H1 (cell line): ENCODE measurements at regions not wholly inside any gene's neighbourhood (a gene's known extent, or its start where the extent isn't known, plus 50 kb on each side); places are given as distances from the start of the nearest gene placed in this dataset.
A peak's percentile ranks its signal among the peaks of the same experiment; 100 is the strongest.

Source experiments
- CTCF ChIA-PET: fragments of 300-600 bp; sonication (Branson Sonifier 250); formaldehyde crosslinking; loops from one replicate; lab custom pipeline; 2021; ENCODE audit not compliant: partially characterized antibody; lab: Charles Lee
- POLR2A ChIA-PET: fragments of 300-600 bp; sonication (Branson Sonifier 250); formaldehyde crosslinking; loops from one replicate; lab custom pipeline; 2021; ENCODE audit warnings: inconsistent platforms; ENCODE audit not compliant: partially characterized antibody; lab: Charles Lee
- DNase-seq, 2 experiments: peaks; one replicate each; pipeline versions ENCODE4 v3.0.0 to v3.0.0-alpha.2; 2010 to 2022; ENCODE audit warnings: low spot score in 2 of 2, low read depth in 1 of 2, mixed read lengths in 1 of 2
- FAIRE-seq: peaks from 2 replicates; lab custom pipeline; 2011; peaks lifted over from hg19 to GRCh38; lab: Jason Lieb, UNC
- H2AFZ ChIP-seq: 2 replicates; pipeline ENCODE4 v1.8.1; 2012; ENCODE audit warnings: low read length, inconsistent platforms
- H2AK5ac ChIP-seq: 2 replicates; pipeline ENCODE4 v1.6.1; 2013; ENCODE audit warnings: low read depth, low read length
- H2BK120ac ChIP-seq: replicated peaks from 2 replicates; pipeline ENCODE3; 2013; ENCODE audit warnings: low read depth, low read length, inconsistent platforms
- H2BK12ac ChIP-seq: 2 replicates; pipeline ENCODE4 v1.6.1; 2013; ENCODE audit warnings: low read depth, low read length
- H2BK15ac ChIP-seq: 2 replicates; pipeline ENCODE4 v1.6.1; 2013; ENCODE audit warnings: low read length
- H2BK20ac ChIP-seq: 2 replicates; pipeline ENCODE4 v1.6.1; 2013; ENCODE audit warnings: low read length
- H2BK5ac ChIP-seq: 2 replicates; pipeline ENCODE4 v1.6.1; 2013; ENCODE audit warnings: low read depth, low read length
- H3K14ac ChIP-seq: 2 replicates; pipeline ENCODE4 v1.6.1; 2013; ENCODE audit warnings: inconsistent platforms; ENCODE audit not compliant: insufficient read length
- H3K18ac ChIP-seq: 2 replicates; pipeline ENCODE4 v1.6.1; 2013; ENCODE audit warnings: low read length; ENCODE audit errors: extremely low read depth
- H3K23ac ChIP-seq: 2 replicates; pipeline ENCODE4 v1.6.1; 2013; ENCODE audit warnings: inconsistent platforms; ENCODE audit not compliant: insufficient read length
- H3K23me2 ChIP-seq: 2 replicates; pipeline ENCODE4 v1.6.1; 2013; ENCODE audit warnings: low read depth, low read length
- H3K27ac ChIP-seq: 2 replicates; pipeline ENCODE4 v1.6.1; 2011; ENCODE audit warnings: low read depth, low read length, inconsistent platforms
- H3K27me3 ChIP-seq, 4 experiments: replicated peaks in 1 of 4; 1 replicate in 1 of 4; 2 replicates in 3 of 4; pipeline versions ENCODE4 v1.6.1 to v1.8.1; 2011 to 2013; ENCODE audit warnings: low read length in 3 of 4, mild to moderate bottlenecking in 3 of 4, inconsistent platforms in 2 of 4, mixed read lengths in 2 of 4, moderate library complexity in 1 of 4; ENCODE audit not compliant: control insufficient read depth in 3 of 4, insufficient read depth in 3 of 4; ENCODE audit errors: extremely low read depth in 1 of 4
- H3K36me3 ChIP-seq, 4 experiments: 2 replicates each; pipeline versions ENCODE4 v1.6.1 to v1.8.1; 2011 to 2013; ENCODE audit warnings: mild to moderate bottlenecking in 4 of 4, low read length in 3 of 4, moderate library complexity in 2 of 4, control low read depth in 1 of 4, inconsistent platforms in 1 of 4; ENCODE audit not compliant: insufficient read depth in 4 of 4, control insufficient read depth in 2 of 4
- H3K4ac ChIP-seq: replicated peaks from 2 replicates; pipeline ENCODE3; 2013; ENCODE audit warnings: low read length, low read depth, mixed read lengths, inconsistent platforms; ENCODE audit not compliant: insufficient read length
- H3K4me1 ChIP-seq, 4 experiments: replicated peaks in 1 of 4; 1 replicate in 1 of 4; 2 replicates in 3 of 4; pipeline versions ENCODE4 v1.6.1 to v1.8.1; 2011 to 2013; ENCODE audit warnings: low read length in 3 of 4, inconsistent platforms in 2 of 4, mixed read lengths in 1 of 4; ENCODE audit not compliant: insufficient read depth in 4 of 4, control insufficient read depth in 3 of 4
- H3K4me2 ChIP-seq, 2 experiments: 2 replicates each; pipeline versions ENCODE4 v1.6.1 to v1.8.1; 2011 to 2013; ENCODE audit warnings: low read depth in 2 of 2, low read length in 2 of 2, control low read depth in 1 of 2, inconsistent platforms in 1 of 2, mild to moderate bottlenecking in 1 of 2; ENCODE audit not compliant: insufficient read depth in 1 of 2
- H3K4me3 ChIP-seq, 4 experiments: fragments of 200-600, 300-600 bp in 1 of 4; sonication (generic), shearing (Covaris generic), sonication (Bioruptor Twin) in 1 of 4; 2 replicates each; pipeline versions ENCODE4 v1.5.1 to v1.8.1; 2011 to 2016; ENCODE audit warnings: low read length in 4 of 4, low read depth in 3 of 4, control low read depth in 2 of 4, inconsistent platforms in 2 of 4, mild to moderate bottlenecking in 2 of 4, mixed read lengths in 1 of 4, moderate library complexity in 1 of 4; ENCODE audit not compliant: insufficient read depth in 2 of 4; ENCODE audit errors: extremely low read depth in 1 of 4
- H3K56ac ChIP-seq: replicated peaks from 2 replicates; pipeline ENCODE3; 2013; ENCODE audit warnings: low read depth, mild to moderate bottlenecking, mixed read lengths, low read length, inconsistent platforms; ENCODE audit not compliant: insufficient read length
- H3K79me1 ChIP-seq: 2 replicates; pipeline ENCODE4 v1.6.1; 2013; ENCODE audit warnings: low read depth, low read length, control low read depth
- H3K79me2 ChIP-seq, 2 experiments: 2 replicates each; pipeline versions ENCODE4 v1.6.1 to v1.8.1; 2012 to 2013; ENCODE audit warnings: low read length in 2 of 2, mild to moderate bottlenecking in 2 of 2, inconsistent platforms in 1 of 2; ENCODE audit not compliant: insufficient read depth in 2 of 2, control insufficient read depth in 1 of 2
- H3K9ac ChIP-seq, 4 experiments: replicated peaks in 1 of 4; 1 replicate in 1 of 4; 2 replicates in 3 of 4; pipeline versions ENCODE4 v1.6.1 to v1.8.1; 2011 to 2013; ENCODE audit warnings: low read depth in 3 of 4, low read length in 3 of 4, control low read depth in 2 of 4, mild to moderate bottlenecking in 2 of 4, moderate library complexity in 2 of 4, inconsistent platforms in 1 of 4; ENCODE audit errors: extremely low read depth in 1 of 4
- H3K9me3 ChIP-seq, 2 experiments: 2 replicates each; pipeline versions ENCODE4 v1.6.1 to v1.8.1; 2012 to 2013; ENCODE audit warnings: mild to moderate bottlenecking in 2 of 2, moderate library complexity in 2 of 2, control low read depth in 1 of 2, inconsistent platforms in 1 of 2, low read depth in 1 of 2, low read length in 1 of 2, mixed read lengths in 1 of 2; ENCODE audit not compliant: insufficient read depth in 2 of 2
- H4K20me1 ChIP-seq, 2 experiments: replicated peaks in 1 of 2; 2 replicates each; pipeline versions ENCODE3 to v1.8.1; 2011 to 2013; ENCODE audit warnings: inconsistent platforms in 2 of 2, low read length in 2 of 2, mild to moderate bottlenecking in 1 of 2; ENCODE audit not compliant: insufficient read depth in 2 of 2, control insufficient read depth in 1 of 2
- H4K5ac ChIP-seq: 2 replicates; pipeline ENCODE4 v1.6.1; 2013; ENCODE audit warnings: low read length, low read depth, mixed read lengths, inconsistent platforms; ENCODE audit not compliant: insufficient read length
- H4K8ac ChIP-seq: 2 replicates; pipeline ENCODE4 v1.8.0; 2013; ENCODE audit warnings: mild to moderate bottlenecking, moderate library complexity, low read length, inconsistent platforms; ENCODE audit not compliant: insufficient read depth; ENCODE audit errors: extremely low read depth
- H4K91ac ChIP-seq: replicated peaks from 2 replicates; pipeline ENCODE3; 2013; ENCODE audit warnings: low read length, mixed read lengths, inconsistent platforms; ENCODE audit not compliant: insufficient read length
- CTCF ChIP-seq, 3 experiments: IDR thresholded peaks; 1 replicate in 2 of 3; 2 replicates in 1 of 3; pipeline versions ENCODE4 v1.5.1 to v1.6.1; 2011; ENCODE audit warnings: low read length in 3 of 3, mild to moderate bottlenecking in 3 of 3, inconsistent platforms in 2 of 3, low read depth in 1 of 3, moderate library complexity in 1 of 3; ENCODE audit not compliant: insufficient read depth in 1 of 3; ENCODE audit errors: control extremely low read depth in 1 of 3
- EZH2 ChIP-seq: fragments of 200-600 bp; sonication (generic); IDR thresholded peaks from 2 replicates; pipeline ENCODE4 v1.7.1; 2012; ENCODE audit warnings: low read depth, mild to moderate bottlenecking, moderate library complexity, low read length, inconsistent platforms; ENCODE audit not compliant: severe bottlenecking
- JUN ChIP-seq: IDR thresholded peaks from 2 replicates; pipeline ENCODE4 v1.6.1; 2011; ENCODE audit warnings: low read depth, mild to moderate bottlenecking, improper control_type of control experiment, low read length
- MAFK ChIP-seq: IDR thresholded peaks from 2 replicates; pipeline ENCODE4 v1.6.1; 2012; ENCODE audit warnings: low read depth, mild to moderate bottlenecking, improper control_type of control experiment, low read length
- RBBP5 ChIP-seq: IDR thresholded peaks from 2 replicates; pipeline ENCODE4 v1.7.1; 2012; ENCODE audit warnings: low read depth, mild to moderate bottlenecking, inconsistent platforms, low read length, moderate library complexity, borderline replicate concordance
- RNF2 ChIP-seq: fragments of 200-900, 300-1000 bp; sonication (generic); IDR thresholded peaks from 2 replicates; pipeline ENCODE4 v1.7.1; 2016; ENCODE audit warnings: borderline replicate concordance, low read depth, mild to moderate bottlenecking, antibody characterized with exemption, low read length; ENCODE audit not compliant: poor library complexity, severe bottlenecking; ENCODE audit errors: missing control alignments
- SIRT6 ChIP-seq: IDR thresholded peaks from one replicate; pipeline ENCODE4 v1.7.1; 2012; ENCODE audit warnings: low read length, inconsistent platforms
- SP1 ChIP-seq: IDR thresholded peaks from 2 replicates; pipeline ENCODE4 v1.6.1; 2011; ENCODE audit warnings: low read depth, low read length
- SP2 ChIP-seq: IDR thresholded peaks from 2 replicates; pipeline ENCODE4 v1.6.1; 2012; ENCODE audit warnings: mild to moderate bottlenecking, low read length, inconsistent platforms
- TBP ChIP-seq: IDR thresholded peaks from 2 replicates; pipeline ENCODE4 v1.6.1; 2011; ENCODE audit warnings: low read depth, low read length, improper control_type of control experiment
- USF2 ChIP-seq: IDR thresholded peaks from 2 replicates; pipeline ENCODE4 v1.6.1; 2011; ENCODE audit warnings: low read length, improper control_type of control experiment
- WGBS, 2 experiments: shearing (Covaris generic) in 1 of 2; methylation state at CpG; one replicate each; pipeline versions ENCODE4 v1.1.6 to v1.1.7; 2013 to 2015; ENCODE audit warnings: low lambda C conversion rate in 2 of 2, mixed read lengths in 2 of 2, inconsistent platforms in 1 of 2, low coverage in 1 of 2, missing lambda C conversion rate in 1 of 2; ENCODE audit not compliant: insufficient replicate concordance in 2 of 2, insufficient coverage in 1 of 2, insufficient read length in 1 of 2; ENCODE audit errors: extremely low coverage in 1 of 2, missing lambda C conversion rate in 1 of 2; 5-methylcytosine and 5-hydroxymethylcytosine counted together

- no peaks in the 10 kb centered on the region for H3K4me1 ChIP-seq
- no peak overlapping the region for H2BK20ac ChIP-seq
- 94% methylated on average over 9 of the region's 9 CpGs; no CpG with 5 or more reads in 1 of the 2 experiments for WGBS, 2 experiments
- no peaks in the 10 kb centered on the region for H3K36me3 ChIP-seq
- POLR2A ChIA-PET, result no interaction called here
- H3K23ac ChIP-seq, result no peak overlapping the region
- no peaks in the 10 kb centered on the region for H3K79me2 ChIP-seq
- CTCF ChIA-PET, result interaction anchor here (0.8 to 1.4 kb wide), 2 partner anchors 12 to 132 kb away, joined by 3 read pairs; no protein-coding TSS in a partner anchor
- no peak overlapping the region for H3K27ac ChIP-seq
- no peak overlapping the region for H4K5ac ChIP-seq
- no peak overlapping the region for H2AK5ac ChIP-seq
- no peak overlapping the region for H3K9ac ChIP-seq
- H3K4me3 ChIP-seq, result no peak overlapping the region
- no peak overlapping the region for H3K18ac ChIP-seq
- FAIRE-seq (no peak), DNase-seq (no peak)
- no peak overlapping the region for H3K56ac ChIP-seq
- no peak overlapping the region for H2BK5ac ChIP-seq
- no peak overlapping the region for H3K4me2 ChIP-seq
- H2BK120ac ChIP-seq, result no peak overlapping the region
- H3K4ac ChIP-seq, result no peak overlapping the region
- H3K14ac ChIP-seq, result no peak overlapping the region
- H3K23me2 ChIP-seq, result no peaks in the 10 kb centered on the region
- no peak overlapping the region for H2AFZ ChIP-seq
- H4K20me1 ChIP-seq, result peaks cover 0 to 1% of the 10 kb centered on the region in 2 experiments
- no peak overlapping the region for H4K91ac ChIP-seq
- no peak overlapping the region for H2BK12ac ChIP-seq
- H4K8ac ChIP-seq, result peak overlapping the region; percentile 21; the same call in 1 of the 2 replicates
- H3K9me3 ChIP-seq, result 0 out of 4 replicates have a peak, but pooled peaks cover 0 to 5% of the 10 kb centered on the region in 2 experiments
- no peaks in the 10 kb centered on the region for H3K27me3 ChIP-seq
- no peak overlapping the region for H2BK15ac ChIP-seq
- no peaks in the 10 kb centered on the region for H3K79me1 ChIP-seq
- TF ChIP-seq RBBP5, result no peak
- no peak for TF ChIP-seq USF2
- no peak for TF ChIP-seq TBP
- no peak for TF ChIP-seq MAFK
- TF ChIP-seq SIRT6, result no peak
- no peak for TF ChIP-seq EZH2
- no peak for TF ChIP-seq RNF2
- no peak for TF ChIP-seq SP1
- TF ChIP-seq JUN, result no peak
- TF ChIP-seq SP2, result no peak
- TF ChIP-seq CTCF (IDR thresholded peaks at IDR 0.05; ENCODE audit: control extremely low read depth in 1 of 3, insufficient read depth in 1 of 3, low read depth in 1 of 3, low read length in 3 of 3), result no peak
These were observed 172.7 kb upstream of the SMIM30 start for GRCh38 chr7:113291058-113291457.
